Gastroesophageal sphincter (tissue), 3 donors: ENCODE measurements at regions not wholly inside any gene's neighbourhood (a gene's known extent, or its start where the extent isn't known, plus 50 kb on each side); places are given as distances from the start of the nearest gene placed in this dataset.

Experiments
- CTCF ChIP-seq, 4 experiments: fragments of 200-600 bp in 2 of 4; fragments of 450-650 bp in 2 of 4; sonication (generic) in 1 of 4; IDR thresholded peaks; one replicate each; pipeline ENCODE4 v1.5.1; 2017 to 2019; ENCODE audit warnings: antibody characterized with exemption in 4 of 4, mild to moderate bottlenecking in 2 of 4, moderate library complexity in 2 of 4
- POLR2A ChIP-seq, 2 donors: fragments of 450-650 bp; IDR thresholded peaks; one replicate each; pipeline ENCODE4 v1.6.1; 2017; ENCODE audit warnings: antibody characterized with exemption in 2 of 2, mild to moderate bottlenecking in 2 of 2, moderate library complexity in 1 of 2

DNA sequence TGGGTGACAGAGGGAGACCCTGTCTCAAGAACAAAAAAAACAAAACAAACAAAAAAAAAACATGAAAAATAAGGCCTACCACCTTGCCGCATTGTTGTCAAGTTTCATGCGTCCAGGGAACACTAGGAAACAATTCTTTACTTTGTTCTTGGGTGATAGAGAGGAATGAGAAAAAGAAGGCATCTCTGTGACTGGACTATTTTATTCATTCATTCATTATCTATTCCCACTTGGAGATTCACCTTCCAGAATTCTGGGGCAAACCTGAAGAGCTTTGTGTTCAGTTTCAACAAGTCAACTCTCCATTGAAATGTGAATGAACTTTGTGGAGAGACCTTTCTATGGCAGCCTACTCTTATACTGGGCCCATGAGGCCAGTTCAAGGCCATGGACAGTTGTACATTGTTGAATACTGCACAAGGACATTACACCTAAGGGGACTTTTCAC lies 88.5 kb upstream of the NDUFV2 start:
- no peak for TF ChIP-seq POLR2A (IDR thresholded peaks at IDR 0.05)
- no peak for TF ChIP-seq CTCF (IDR thresholded peaks at IDR 0.05)
